Activated T-helper 1 cell treated with anti-CD3 and anti-CD28 coated beads, Interleukin-12 subunit alpha, Interleukin-12 subunit beta, Interleukin-2, Interleukin-4 antibody, amounts not matched to agents 30 ng/mL and 10 ng/mL and 1 ng/mL, durations not matched to agents 14 hours and 24 hours and 36 hours (primary cell): ENCODE measurements at regions not wholly inside any gene's neighbourhood (a gene's known extent, or its start where the extent isn't known, plus 50 kb on each side); places are given as distances from the start of the nearest gene placed in this dataset.
"Not testable (repeated sequence)": the region's sequence is repeated elsewhere in the genome, so short reads cannot be mapped to it uniquely, and the experiment has no call there.

Experiments used
- DNase-seq: peaks from one replicate; pipeline ENCODE4 v3.0.0; 2021; ENCODE audit warnings: low spot score
- H3K27ac Mint-ChIP-seq: one replicate; pipeline ENCODE4 v1.8.0; 2021; ENCODE audit warnings: mild to moderate bottlenecking, mixed read lengths
- H3K27me3 Mint-ChIP-seq: one replicate; pipeline ENCODE4 v1.8.0; 2022; ENCODE audit warnings: mild to moderate bottlenecking, moderate library complexity, mixed read lengths; ENCODE audit not compliant: insufficient read depth
- H3K36me3 Mint-ChIP-seq: one replicate; pipeline ENCODE4 v1.8.0; 2021; ENCODE audit warnings: low read depth, mixed read lengths
- H3K4me1 Mint-ChIP-seq: one replicate; pipeline ENCODE4 v1.8.0; 2021; ENCODE audit warnings: low read depth, mixed read lengths
- H3K4me3 Mint-ChIP-seq: one replicate; pipeline ENCODE4 v1.8.0; 2021; ENCODE audit warnings: mild to moderate bottlenecking, moderate library complexity, mixed read lengths
- H3K9me3 Mint-ChIP-seq: one replicate; pipeline ENCODE4 v1.8.0; 2021; ENCODE audit warnings: mixed read lengths
- intact Hi-C: fragments of 100-400 bp; cut with micrococcal nuclease; formaldehyde crosslinking; loops from one replicate; pipeline ENCODE4 v1.15.1; 2024

DNA sequence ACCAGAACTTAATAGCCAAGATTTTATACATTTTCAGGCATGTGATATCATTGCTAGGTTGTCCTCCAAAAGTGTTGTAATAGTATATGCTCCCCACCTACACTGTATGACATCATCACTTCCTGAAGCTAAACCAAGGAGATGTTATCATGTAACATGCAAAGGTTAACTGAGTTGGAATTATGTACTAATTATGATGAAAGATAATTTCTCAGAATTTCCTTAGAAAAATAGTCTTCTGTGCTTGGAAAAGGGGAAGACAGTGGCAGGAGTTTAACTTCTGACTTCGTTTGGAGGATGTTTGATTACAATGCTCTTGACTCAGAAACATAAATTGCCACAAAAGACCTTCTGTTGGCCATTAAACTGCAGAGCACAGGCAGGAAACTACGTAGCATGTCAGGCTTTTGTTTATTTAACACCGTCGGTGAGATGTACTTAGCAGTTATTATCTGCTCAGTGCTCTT is 83.6 kb upstream of the GUCY1A1 start:
- intact Hi-C loops: loop anchor here (1.0 to 2.0 kb wide), 2 partner anchors 46 to 56 kb away; no protein-coding TSS in a partner anchor
- Mint-ChIP-seq H3K27ac (peak overlapping the region; percentile 79), H3K9me3 (peaks cover 6% of the 10 kb centered on the region), H3K4me3 (peak overlapping the region; percentile 6), H3K27me3 (peaks cover 3% of the 10 kb centered on the region), H3K4me1 (peaks cover 12% of the 10 kb centered on the region), H3K36me3 (no peaks in the 10 kb centered on the region)
- no peak for DNase-seq

DNA sequence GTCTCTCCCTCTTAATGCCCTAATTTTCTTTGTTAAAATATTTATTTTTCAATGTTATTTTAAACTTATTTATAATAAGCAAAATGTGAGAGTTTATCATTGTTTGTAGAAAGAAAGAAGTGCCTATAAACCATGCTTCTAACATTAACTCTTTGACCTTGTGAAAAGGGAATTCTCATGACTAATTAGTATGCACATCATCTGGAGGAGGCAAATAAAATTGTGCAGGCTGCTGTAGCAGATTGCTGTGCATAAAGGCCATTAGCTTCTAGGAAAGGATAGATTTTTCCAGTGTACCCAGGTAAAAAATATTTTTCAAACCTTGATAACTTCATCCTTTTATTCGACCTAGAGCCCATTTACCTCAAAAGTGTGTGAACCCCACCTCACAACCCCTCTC is 84.6 kb upstream of the GUCY1A1 start:
- Mint-ChIP-seq H3K36me3 (no peaks in the 10 kb centered on the region), H3K27ac (no peak overlapping the region), H3K9me3 (peaks cover 6% of the 10 kb centered on the region), H3K27me3 (peaks cover 3% of the 10 kb centered on the region), H3K4me3 (no peak overlapping the region), H3K4me1 (peaks cover 12% of the 10 kb centered on the region)
- no peak for DNase-seq
- intact Hi-C loops: loop anchor here (2.0 kb wide), 1 partner anchor 57 kb away; no protein-coding TSS in a partner anchor

DNA sequence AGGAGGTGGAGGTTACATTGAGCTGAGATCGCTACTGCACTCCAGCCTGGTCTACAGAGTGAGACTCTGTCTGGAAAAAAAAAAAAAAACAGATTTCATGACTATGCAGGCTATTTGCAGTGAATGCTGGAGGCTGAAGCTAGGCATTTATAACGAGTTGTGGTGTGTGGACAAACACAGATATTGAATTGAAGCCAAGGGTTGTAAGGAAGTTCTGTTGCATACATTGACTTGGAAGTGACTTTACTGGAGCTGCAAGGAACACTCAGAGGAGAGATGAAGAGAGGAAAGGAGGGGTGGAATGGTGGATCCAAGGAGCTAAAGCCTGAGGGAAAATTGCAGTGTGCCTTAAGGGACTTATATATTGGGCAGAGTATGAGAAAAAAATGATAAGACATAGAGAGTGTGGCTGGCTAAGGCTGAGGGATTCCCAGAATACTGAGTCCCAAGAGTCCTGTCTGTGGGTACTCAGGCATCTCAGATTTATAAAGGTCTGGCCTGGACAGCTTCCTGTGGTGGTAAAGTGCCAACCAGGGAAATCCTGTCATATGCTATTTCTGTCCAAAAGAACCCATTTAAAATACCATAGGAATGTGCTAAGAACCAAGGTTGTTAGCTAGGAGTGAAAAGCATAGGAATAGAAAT is 87.8 kb upstream of the GUCY1A1 start:
- Mint-ChIP-seq H3K36me3 (no peaks in the 10 kb centered on the region), H3K27ac (no peak overlapping the region), H3K9me3 (peaks cover 6% of the 10 kb centered on the region), H3K4me3 (no peak overlapping the region), H3K27me3 (no peaks in the 10 kb centered on the region), H3K4me1 (peaks cover 12% of the 10 kb centered on the region)
- intact Hi-C loops: no loop called here
- DNase-seq: no peak

DNA sequence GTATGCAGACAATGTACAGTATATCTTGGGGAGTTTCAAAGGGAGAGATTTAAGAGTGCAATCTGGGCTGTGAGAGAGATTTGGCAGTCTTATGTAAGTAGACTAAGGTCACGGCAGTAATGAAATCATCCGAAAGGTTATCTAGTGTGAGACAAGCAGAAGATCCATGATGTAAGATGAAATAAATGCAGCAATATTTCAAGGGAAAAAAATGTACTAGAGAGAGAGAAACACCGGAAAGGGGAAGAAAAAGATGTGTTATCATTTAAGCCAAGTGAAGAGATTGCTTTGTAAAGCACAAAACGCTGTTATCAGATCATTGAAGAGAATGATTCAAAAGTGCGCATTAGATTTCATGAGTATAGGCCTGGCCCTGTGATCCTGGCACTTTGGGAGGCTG is 88.4 kb upstream of the GUCY1A1 start:
- H3K27ac Mint-ChIP-seq: no peak overlapping the region
- no peak for DNase-seq
- no peaks in the 10 kb centered on the region for H3K27me3 Mint-ChIP-seq
- H3K9me3 Mint-ChIP-seq: peaks cover 2% of the 10 kb centered on the region
- H3K4me1 Mint-ChIP-seq: peaks cover 6% of the 10 kb centered on the region
- intact Hi-C loops: no loop called here
- no peak overlapping the region for H3K4me3 Mint-ChIP-seq
- H3K36me3 Mint-ChIP-seq: no peaks in the 10 kb centered on the region

DNA sequence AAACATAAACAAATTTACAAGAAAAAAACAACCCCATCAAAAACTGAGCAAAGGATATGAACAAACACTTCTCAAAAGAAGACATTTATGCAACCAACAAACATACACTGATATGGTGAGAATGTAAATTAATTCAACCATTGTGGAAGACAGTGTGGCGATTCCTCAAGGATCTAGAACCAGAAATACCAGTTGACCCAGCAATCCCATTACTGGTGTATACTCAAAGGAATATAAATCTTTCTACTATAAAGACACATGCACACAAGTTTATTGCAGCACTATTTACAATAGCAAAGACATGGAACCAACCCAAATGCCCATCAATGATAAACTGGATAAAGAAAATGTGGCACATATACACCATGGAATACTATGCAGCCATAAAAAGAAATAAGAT is 92.3 kb upstream of the GUCY1A1 start:
- H3K36me3 Mint-ChIP-seq, intact Hi-C loops: not testable (repeated sequence)

DNA sequence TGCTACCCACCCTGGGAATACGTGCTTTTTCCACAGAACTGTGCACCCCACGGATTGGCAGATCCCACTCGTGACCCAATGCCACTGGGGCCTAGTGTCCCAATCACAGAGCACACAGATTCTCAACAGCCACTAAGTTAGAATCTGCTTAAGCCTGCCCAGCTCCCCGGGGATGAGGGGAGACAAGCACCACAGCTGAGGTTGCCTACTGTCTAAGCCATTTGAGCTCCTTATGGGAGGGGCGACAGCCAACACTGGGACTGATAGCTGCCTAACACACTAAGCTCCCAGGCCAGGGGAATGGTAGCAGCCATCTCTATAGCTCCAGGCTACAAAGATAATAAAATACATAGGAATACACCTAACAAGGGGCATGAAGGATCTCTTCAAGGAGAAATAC is 93.5 kb upstream of the GUCY1A1 start:
- H3K9me3 Mint-ChIP-seq: no peaks in the 10 kb centered on the region
- H3K4me3 Mint-ChIP-seq: no peak overlapping the region
- no peak for DNase-seq

More for the DNA sequence above, 92.3 kb upstream of the GUCY1A1 start:
- not testable (repeated sequence) for H3K4me1 Mint-ChIP-seq, DNase-seq, H3K4me3 Mint-ChIP-seq, H3K9me3 Mint-ChIP-seq, H3K27me3 Mint-ChIP-seq, H3K27ac Mint-ChIP-seq

DNA sequence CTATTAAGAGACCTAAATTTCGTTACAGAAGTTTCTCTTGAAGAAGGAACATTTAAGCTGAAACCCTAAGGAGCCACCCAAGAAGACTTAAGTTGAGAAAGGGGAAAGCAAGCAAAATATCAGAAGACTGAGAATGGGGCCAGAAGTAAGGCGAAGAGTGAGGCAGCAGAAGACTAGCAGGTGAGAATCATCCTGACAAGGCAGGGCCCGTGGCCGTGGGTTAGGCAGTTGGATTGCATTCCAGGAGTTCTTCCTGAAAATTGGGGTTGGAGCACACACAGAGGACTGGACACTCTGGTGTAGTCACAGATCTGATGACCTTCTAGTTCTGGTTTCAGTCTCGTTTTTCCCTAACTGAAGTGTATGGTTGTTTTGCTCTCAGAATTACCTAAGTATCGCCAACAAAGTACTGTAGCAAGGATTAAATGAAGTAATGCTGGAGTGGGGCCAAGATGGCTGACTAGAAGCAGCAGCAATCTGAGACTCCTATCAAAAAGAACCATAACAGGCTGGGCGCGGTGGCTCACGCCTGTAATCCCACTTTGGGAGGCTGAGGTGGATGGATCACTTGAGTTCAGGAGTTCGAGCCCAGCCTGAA is 94.4 kb upstream of the GUCY1A1 start:
- H3K27me3 Mint-ChIP-seq: no peaks in the 10 kb centered on the region
- no peak overlapping the region for H3K4me3 Mint-ChIP-seq
- H3K36me3 Mint-ChIP-seq: no peaks in the 10 kb centered on the region
- H3K4me1 Mint-ChIP-seq: no peaks in the 10 kb centered on the region
- no peak overlapping the region for H3K27ac Mint-ChIP-seq
- intact Hi-C loops: no loop called here
- no peaks in the 10 kb centered on the region for H3K9me3 Mint-ChIP-seq
- no peak for DNase-seq

More for the DNA sequence above, 93.5 kb upstream of the GUCY1A1 start:
- H3K36me3 Mint-ChIP-seq: no peaks in the 10 kb centered on the region
- no peaks in the 10 kb centered on the region for H3K27me3 Mint-ChIP-seq
- intact Hi-C loops: no loop called here
- no peak overlapping the region for H3K27ac Mint-ChIP-seq
- H3K4me1 Mint-ChIP-seq: no peaks in the 10 kb centered on the region

DNA sequence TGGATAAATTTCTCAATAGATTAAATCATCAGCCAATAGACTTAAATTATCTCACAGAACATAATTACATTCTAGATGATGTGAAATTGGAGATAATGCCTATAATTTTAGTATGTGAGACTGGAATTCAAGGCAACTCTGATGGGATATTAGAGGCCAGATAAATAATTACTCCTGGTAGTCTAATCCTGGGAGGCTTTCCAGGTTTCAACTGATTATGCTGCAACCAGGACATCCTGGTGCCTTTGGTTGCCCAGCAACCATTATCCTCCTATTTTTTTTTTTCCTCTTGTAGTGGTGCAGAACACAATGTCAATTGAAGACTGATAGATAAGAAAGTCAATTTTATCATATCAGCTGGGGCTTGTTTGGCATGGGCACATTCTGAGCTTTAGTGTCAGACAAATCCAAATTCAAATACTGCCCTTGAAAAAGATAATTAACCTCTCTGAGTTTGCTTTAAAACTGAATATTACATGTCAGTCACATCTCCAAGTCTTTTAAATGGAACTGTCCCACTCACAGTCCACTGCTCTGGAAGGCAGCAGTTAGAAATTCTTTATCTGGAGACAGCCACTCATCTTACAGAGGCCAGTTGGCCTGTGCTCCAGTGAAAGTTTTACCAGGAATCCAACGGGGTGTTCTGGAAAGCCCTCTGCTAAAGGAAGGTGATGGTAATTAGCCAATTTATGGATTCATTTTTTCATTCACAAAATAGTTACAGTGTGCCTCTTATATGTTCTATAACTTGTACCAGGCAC is 95.3 kb upstream of the GUCY1A1 start:
- Mint-ChIP-seq H3K27ac (no peak overlapping the region), H3K4me1 (no peaks in the 10 kb centered on the region), H3K4me3 (no peak overlapping the region), H3K27me3 (no peaks in the 10 kb centered on the region), H3K36me3 (no peaks in the 10 kb centered on the region), H3K9me3 (no peaks in the 10 kb centered on the region)
- intact Hi-C loops: no loop called here
- DNase-seq: no peak

DNA sequence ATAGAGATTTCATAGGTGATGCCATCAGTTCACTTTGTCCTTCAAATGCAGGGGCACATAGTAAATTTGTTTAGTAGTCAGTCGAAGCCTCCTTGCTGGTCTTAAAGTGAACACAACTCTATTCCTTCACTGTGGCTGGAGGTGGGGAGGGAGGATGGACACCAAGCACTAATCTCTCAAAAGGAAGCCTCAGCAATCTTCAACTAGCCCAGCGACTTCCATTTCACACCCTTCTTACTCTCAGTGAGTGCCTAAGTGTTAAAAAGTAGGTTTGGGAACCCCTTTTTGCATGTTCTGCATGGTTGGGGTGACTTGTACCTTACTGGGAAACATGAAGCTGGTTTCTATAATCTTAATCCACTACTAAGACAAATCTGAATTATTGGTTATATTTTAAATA is 96.0 kb upstream of the GUCY1A1 start:
- Mint-ChIP-seq H3K4me1 (no peaks in the 10 kb centered on the region), H3K36me3 (no peaks in the 10 kb centered on the region), H3K27me3 (no peaks in the 10 kb centered on the region), H3K27ac (no peak overlapping the region), H3K9me3 (no peaks in the 10 kb centered on the region), H3K4me3 (no peak overlapping the region)
- no peak for DNase-seq
- intact Hi-C loops: no loop called here

DNA sequence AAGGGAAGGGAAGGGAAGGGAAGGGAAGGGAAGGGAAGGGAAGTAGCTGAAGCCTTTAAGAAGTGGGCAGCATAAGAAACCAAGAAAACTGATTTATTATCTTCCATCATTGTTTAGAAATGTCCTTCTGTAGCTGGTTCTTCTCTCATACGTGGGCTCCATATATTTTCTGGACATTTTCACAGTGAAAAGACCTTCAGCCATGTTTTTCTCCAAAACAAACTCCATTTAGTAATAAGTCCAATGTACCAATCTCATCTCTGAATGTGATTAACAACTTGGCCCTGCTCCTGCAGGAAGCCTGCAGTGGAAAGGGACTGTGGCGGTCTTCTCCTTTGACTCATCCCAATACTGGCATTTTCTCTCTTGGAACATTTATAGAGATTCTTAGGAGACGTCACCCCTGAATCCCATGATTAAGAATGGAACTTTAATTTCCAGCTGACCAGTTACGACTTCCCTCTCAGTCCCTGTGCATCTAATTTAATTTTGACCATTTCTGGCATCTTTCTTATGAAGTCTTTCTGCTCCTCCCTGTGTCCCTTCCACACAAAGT is 96.6 kb upstream of the GUCY1A1 start:
- Mint-ChIP-seq H3K27ac (no peak overlapping the region), H3K27me3 (no peaks in the 10 kb centered on the region), H3K36me3 (no peaks in the 10 kb centered on the region), H3K4me3 (no peak overlapping the region), H3K9me3 (no peaks in the 10 kb centered on the region), H3K4me1 (no peaks in the 10 kb centered on the region)
- intact Hi-C loops: no loop called here
- no peak for DNase-seq

DNA sequence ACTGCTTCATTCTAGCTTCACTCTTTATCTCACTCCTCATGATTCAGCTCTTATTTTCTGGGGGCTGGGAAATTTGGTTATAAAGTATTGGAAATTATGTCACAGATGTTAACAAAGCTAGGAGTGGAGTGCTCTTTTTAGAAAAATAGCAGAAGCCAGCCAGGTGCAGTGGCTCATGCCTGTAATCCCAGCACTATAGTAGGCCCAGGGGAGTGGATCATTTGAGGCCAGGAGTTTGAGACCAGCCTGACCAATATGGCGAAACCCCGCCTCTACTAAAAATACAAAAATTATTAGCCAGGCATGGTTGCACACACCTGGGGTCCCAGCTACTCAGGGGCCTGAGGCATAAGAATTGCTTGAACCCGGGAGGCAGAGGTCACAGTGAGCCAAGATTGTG is 97.2 kb upstream of the GUCY1A1 start:
- no peak for DNase-seq
- H3K9me3 Mint-ChIP-seq: no peaks in the 10 kb centered on the region
- H3K27me3 Mint-ChIP-seq: no peaks in the 10 kb centered on the region
- H3K4me1 Mint-ChIP-seq: no peaks in the 10 kb centered on the region
- intact Hi-C loops: no loop called here
- H3K4me3 Mint-ChIP-seq: no peak overlapping the region
- H3K36me3 Mint-ChIP-seq: no peaks in the 10 kb centered on the region
- no peak overlapping the region for H3K27ac Mint-ChIP-seq

DNA sequence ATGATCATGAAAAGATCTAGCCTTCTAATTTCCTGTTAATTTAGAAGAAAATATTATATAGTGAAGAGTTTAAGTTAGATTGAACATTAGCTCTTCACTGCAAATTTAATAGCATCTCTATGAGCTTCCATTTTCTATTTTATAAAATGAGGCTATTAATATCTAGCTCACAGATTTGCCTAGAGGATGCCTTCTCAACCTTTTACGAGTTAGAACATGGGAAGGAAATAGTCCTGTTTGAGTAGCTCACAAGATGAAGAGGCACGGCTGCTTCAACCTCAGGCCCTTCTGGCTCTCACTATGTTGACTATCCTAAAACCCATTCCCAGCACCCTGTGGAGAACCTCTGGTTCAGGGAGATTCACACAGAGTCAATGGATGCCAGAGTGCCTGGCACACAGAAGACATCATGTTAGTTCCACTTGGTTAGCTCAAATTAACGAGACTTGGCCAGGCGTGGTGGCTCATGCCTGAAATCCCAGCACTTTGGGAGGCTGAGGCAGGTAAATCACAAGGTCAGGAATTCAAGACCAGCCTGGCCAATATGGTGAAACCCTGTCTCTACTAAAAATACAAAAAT is 97.9 kb upstream of the GUCY1A1 start:
- Mint-ChIP-seq H3K36me3 (no peaks in the 10 kb centered on the region), H3K4me1 (no peaks in the 10 kb centered on the region)
- no peak for DNase-seq

DNA sequence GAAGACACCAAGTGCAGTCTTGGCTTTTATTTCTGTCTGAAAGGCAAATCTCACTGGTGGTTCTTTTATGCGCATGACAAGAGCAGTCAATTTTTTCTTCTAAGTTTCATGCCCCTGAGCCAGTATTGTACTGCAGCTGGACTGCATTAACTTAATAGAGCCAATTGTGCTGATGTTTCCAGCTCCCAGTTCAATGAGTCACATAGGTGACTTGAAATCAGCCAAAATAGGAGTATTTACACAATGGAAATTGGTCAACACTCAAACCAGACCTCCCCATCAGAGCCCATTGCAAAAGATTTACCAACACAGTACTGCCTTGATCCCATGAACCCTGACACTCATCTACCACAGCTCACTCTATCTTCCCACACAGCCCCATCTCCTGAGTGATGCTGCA is 100.3 kb upstream of the GUCY1A1 start:
- Mint-ChIP-seq H3K4me1 (no peaks in the 10 kb centered on the region), H3K27ac (no peak overlapping the region), H3K36me3 (no peaks in the 10 kb centered on the region), H3K27me3 (no peaks in the 10 kb centered on the region), H3K9me3 (no peaks in the 10 kb centered on the region), H3K4me3 (no peak overlapping the region)
- DNase-seq: no peak
- intact Hi-C loops: no loop called here

More for the DNA sequence above, 97.9 kb upstream of the GUCY1A1 start:
- intact Hi-C loops: no loop called here
- no peaks in the 10 kb centered on the region for H3K9me3 Mint-ChIP-seq
- no peak overlapping the region for H3K4me3 Mint-ChIP-seq
- no peak overlapping the region for H3K27ac Mint-ChIP-seq
- H3K27me3 Mint-ChIP-seq: no peaks in the 10 kb centered on the region
